ENCODE measurements at regions not wholly inside any gene's neighbourhood (a gene's known extent, or its start where the extent isn't known, plus 50 kb on each side); places are given as distances from the start of the nearest gene placed in this dataset.
A peak's percentile ranks its signal among the peaks of the same experiment; 100 is the strongest.

DNA sequence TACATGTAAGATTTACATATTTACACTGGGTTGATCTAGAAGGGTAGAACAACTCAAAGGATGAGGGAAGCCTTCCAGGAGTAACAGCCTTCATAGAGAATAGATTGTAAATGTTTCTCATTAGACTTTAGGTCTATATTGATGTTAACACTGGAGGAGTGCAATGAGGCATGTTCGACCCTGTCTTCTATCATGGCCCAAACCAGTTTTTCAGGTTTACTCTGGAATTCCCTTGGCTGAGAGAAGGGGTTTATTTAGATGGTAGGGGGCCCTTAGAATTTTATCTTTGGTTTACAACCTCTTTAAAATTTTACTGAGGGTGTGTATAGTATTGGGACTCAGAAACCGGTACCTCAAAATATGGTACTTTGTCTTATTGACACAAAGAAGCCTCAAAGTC is 634.9 kb upstream of the PIK3C3 start:
- Histone ChIP-seq H3K9me2 (replicated peaks; ENCODE audit: insufficient read depth, low read length) (no peaks in the 10 kb centered on the region), H3K9ac (ENCODE audit: low read length) (no peak overlapping the region), H3K27ac (ENCODE audit: low read length) (no peak overlapping the region)

DNA sequence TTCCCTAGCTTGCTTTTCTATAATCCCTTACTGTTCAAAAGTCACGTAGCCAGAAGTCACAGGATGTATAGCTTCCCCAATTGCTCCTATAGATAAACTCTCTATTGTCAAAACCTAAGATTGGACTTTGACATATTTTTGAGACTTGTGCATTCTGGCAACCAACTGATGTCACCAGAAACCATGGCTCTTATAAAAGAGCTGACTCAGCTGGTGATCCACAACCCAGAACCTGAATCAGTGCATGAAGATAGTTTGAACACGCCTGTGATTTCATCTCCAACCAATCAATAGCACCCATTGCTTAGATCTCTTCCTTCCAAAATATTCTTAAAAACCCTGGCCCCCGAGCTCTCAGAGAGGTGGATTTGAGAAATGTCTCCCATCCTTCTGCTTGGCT is 639.9 kb upstream of the PIK3C3 start:
- Histone ChIP-seq H3K9me3 (ENCODE audit: low read length) (no peaks in the 10 kb centered on the region; the same call in 1 of the 2 replicates), H3K4me2 (ENCODE audit: low read depth, low read length, poor library complexity, severe bottlenecking) (no peak overlapping the region), H2AFZ (ENCODE audit: low read length) (no peak overlapping the region), H3K9me2 (replicated peaks; ENCODE audit: insufficient read depth, low read length) (no peaks in the 10 kb centered on the region), H3K27me3 (ENCODE audit: low read length) (no peaks in the 10 kb centered on the region), H3K79me2 (ENCODE audit: low read length) (no peaks in the 10 kb centered on the region), H3K4me3 (ENCODE audit: low read length) (no peak overlapping the region), H3K27ac (ENCODE audit: low read length) (no peak overlapping the region), H3K36me3 (ENCODE audit: insufficient read depth, low read length) (no peaks in the 10 kb centered on the region), H3K9ac (ENCODE audit: low read length) (no peak overlapping the region), H3K4me1 (ENCODE audit: low read length) (peaks cover 11% of the 10 kb centered on the region), H4K20me1 (ENCODE audit: insufficient read depth, low read depth, low read length) (no peaks in the 10 kb centered on the region)
- DNase-seq = no peak

More for the DNA sequence above, 634.9 kb upstream of the PIK3C3 start:
- Histone ChIP-seq H3K4me3 (ENCODE audit: low read length) (no peak overlapping the region), H3K9me3 (ENCODE audit: low read length) (no peaks in the 10 kb centered on the region; the same call in 1 of the 2 replicates), H3K4me1 (ENCODE audit: low read length) (peaks cover 16% of the 10 kb centered on the region), H3K79me2 (ENCODE audit: low read length) (no peaks in the 10 kb centered on the region), H3K4me2 (ENCODE audit: low read depth, low read length, poor library complexity, severe bottlenecking) (no peak overlapping the region), H2AFZ (ENCODE audit: low read length) (no peak overlapping the region), H3K27me3 (ENCODE audit: low read length) (no peaks in the 10 kb centered on the region), H4K20me1 (ENCODE audit: insufficient read depth, low read depth, low read length) (no peaks in the 10 kb centered on the region), H3K36me3 (ENCODE audit: insufficient read depth, low read length) (no peaks in the 10 kb centered on the region)
- no peak for DNase-seq

DNA sequence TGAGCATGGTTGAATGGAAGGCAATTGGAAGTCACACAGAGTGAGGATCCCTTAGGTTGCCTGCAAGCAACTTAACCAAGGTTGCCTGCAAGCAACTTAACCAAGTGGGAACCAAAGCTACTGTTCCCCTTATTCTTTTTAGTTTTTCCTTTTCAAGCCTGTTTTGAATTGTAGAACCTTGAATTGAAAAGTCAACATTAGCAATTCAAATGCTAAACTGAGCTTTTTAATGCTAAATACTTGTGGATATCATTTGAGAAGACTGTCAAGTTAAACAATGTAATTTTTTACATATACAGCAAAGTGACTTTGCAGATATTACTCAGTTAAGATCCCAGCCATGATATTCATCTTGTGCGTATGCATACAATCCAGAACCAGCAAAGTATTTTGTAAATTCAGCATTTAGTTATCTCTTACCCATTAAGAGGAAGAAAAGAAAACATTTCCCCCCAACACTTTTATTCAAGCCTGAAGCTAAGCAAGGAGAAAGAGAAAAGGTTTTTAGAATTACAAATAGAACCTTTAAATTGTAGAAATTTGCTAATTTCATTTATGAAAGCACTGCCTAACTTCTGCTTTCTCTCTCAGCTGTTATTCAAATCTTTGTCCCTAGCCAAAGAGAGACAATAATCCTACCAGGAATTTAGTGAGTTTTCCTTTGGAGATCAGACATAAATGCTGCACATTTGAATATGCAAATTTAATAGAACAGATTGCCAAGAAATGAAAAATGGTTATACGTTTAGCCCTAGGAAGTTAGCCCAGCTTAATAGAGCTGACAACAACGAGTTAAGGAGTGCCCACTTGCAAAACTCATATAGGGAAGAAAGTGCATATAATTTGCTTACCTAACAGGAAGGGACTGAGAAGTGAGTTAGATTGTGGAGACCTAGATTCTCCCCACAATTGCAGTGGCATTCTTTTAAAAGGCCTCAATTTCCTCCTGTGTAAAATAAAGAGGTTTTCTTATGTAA is 643.2 kb upstream of the PIK3C3 start:
- peaks cover 30% of the 10 kb centered on the region for H3K4me1 ChIP-seq (ENCODE audit: low read length)
- peak overlapping the region; percentile 42; the same call in 1 of the 2 replicates for H2AFZ ChIP-seq (ENCODE audit: low read length)
- no peaks in the 10 kb centered on the region for H3K36me3 ChIP-seq (ENCODE audit: insufficient read depth, low read length)
- H3K4me2 ChIP-seq (ENCODE audit: low read depth, low read length, poor library complexity, severe bottlenecking) = peak overlapping the region; percentile 4
- H3K9me3 ChIP-seq (ENCODE audit: low read length) = no peaks in the 10 kb centered on the region; the same call in 1 of the 2 replicates
- H3K9ac ChIP-seq (ENCODE audit: low read length) = no peak overlapping the region
- peak overlapping the region; percentile 40; the same call in 1 of the 2 replicates for H3K27ac ChIP-seq (ENCODE audit: low read length)
- no peaks in the 10 kb centered on the region for H3K79me2 ChIP-seq (ENCODE audit: low read length)
- no peaks in the 10 kb centered on the region for H3K27me3 ChIP-seq (ENCODE audit: low read length)
- no peaks in the 10 kb centered on the region for H4K20me1 ChIP-seq (ENCODE audit: insufficient read depth, low read depth, low read length)
- no peaks in the 10 kb centered on the region for H3K9me2 ChIP-seq (replicated peaks; ENCODE audit: insufficient read depth, low read length)
- DNase-seq = no peak
- no peak overlapping the region for H3K4me3 ChIP-seq (ENCODE audit: low read length)

DNA sequence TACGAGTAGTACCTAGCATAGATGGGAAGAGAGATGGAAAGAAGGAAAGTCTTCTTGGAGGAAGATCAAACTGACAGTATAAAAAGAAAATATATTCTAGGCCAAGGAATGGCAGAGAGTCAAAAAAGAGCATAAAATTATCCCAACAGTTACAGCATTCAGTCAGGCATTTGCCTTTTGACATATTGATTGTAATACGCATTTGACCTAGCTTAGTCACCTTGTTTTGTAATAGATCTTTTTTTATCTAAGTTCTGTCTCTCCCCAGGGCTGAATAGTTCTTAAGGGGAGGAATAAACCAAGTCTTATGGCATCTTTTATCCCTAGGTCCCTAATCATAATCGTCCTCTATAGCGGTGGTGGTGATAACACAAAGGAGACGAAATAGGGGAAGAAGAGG is 657.3 kb upstream of the PIK3C3 start:
- Histone ChIP-seq H3K36me3 (ENCODE audit: insufficient read depth, low read length) (no peaks in the 10 kb centered on the region), H3K27me3 (ENCODE audit: low read length) (no peaks in the 10 kb centered on the region), H4K20me1 (ENCODE audit: insufficient read depth, low read depth, low read length) (no peaks in the 10 kb centered on the region), H3K9ac (ENCODE audit: low read length) (no peak overlapping the region), H3K4me1 (ENCODE audit: low read length) (no peaks in the 10 kb centered on the region), H3K9me2 (replicated peaks; ENCODE audit: insufficient read depth, low read length) (no peaks in the 10 kb centered on the region), H3K79me2 (ENCODE audit: low read length) (no peaks in the 10 kb centered on the region), H3K27ac (ENCODE audit: low read length) (no peak overlapping the region), H3K9me3 (ENCODE audit: low read length) (no peaks in the 10 kb centered on the region), H2AFZ (ENCODE audit: low read length) (no peak overlapping the region), H3K4me2 (ENCODE audit: low read depth, low read length, poor library complexity, severe bottlenecking) (no peak overlapping the region), H3K4me3 (ENCODE audit: low read length) (no peak overlapping the region)
- no peak for DNase-seq

DNA sequence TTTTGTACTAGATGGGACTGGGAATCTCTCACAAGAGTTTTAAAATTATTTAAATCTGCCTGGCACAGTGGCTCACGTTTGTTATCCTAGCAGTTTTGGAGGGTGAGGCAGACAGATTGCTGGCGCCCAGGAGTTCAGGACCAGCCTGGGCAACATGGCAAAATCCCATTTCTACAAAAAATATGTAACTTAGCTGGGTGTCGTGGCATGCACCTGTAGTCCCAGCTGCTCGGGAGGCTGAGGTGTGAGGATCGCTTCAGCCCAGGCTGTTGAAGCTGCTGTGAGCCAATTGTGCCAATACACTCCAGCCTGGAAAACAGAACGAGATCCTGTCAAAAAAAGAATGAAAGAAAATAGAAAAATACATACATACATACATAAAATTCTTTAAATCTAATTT is 685.7 kb upstream of the PIK3C3 start:
- Histone ChIP-seq H3K9me3 (ENCODE audit: low read length) (no peaks in the 10 kb centered on the region), H3K4me1 (ENCODE audit: low read length) (no peaks in the 10 kb centered on the region), H2AFZ (ENCODE audit: low read length) (no peak overlapping the region), H3K79me2 (ENCODE audit: low read length) (no peaks in the 10 kb centered on the region), H3K4me2 (ENCODE audit: low read depth, low read length, poor library complexity, severe bottlenecking) (no peak overlapping the region), H3K9ac (ENCODE audit: low read length) (no peak overlapping the region), H3K27me3 (ENCODE audit: low read length) (no peaks in the 10 kb centered on the region), H3K36me3 (ENCODE audit: insufficient read depth, low read length) (no peaks in the 10 kb centered on the region), H3K4me3 (ENCODE audit: low read length) (no peak overlapping the region), H4K20me1 (ENCODE audit: insufficient read depth, low read depth, low read length) (no peaks in the 10 kb centered on the region), H3K27ac (ENCODE audit: low read length) (no peak overlapping the region), H3K9me2 (replicated peaks; ENCODE audit: insufficient read depth, low read length) (no peaks in the 10 kb centered on the region)
- no peak for DNase-seq

DNA sequence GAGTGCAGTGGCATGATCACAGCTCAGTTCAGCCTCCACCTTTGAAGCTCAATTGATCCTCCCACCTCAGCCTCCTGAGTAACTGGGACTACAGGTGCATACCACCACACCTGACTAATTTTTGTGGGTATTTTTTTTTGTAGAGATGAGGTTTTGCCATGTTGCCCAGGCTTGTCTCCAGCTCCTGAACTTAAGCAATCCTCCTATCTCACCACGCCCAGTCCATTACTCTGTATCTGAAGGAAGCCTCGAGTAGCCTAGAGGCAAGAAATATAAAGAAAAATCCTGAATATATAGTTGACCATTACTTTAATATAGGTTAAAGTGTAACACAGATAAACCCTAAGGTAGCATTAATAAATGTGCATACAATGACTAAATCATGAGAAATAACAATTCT is 686.8 kb upstream of the PIK3C3 start:
- H2AFZ ChIP-seq (ENCODE audit: low read length) = no peak overlapping the region

DNA sequence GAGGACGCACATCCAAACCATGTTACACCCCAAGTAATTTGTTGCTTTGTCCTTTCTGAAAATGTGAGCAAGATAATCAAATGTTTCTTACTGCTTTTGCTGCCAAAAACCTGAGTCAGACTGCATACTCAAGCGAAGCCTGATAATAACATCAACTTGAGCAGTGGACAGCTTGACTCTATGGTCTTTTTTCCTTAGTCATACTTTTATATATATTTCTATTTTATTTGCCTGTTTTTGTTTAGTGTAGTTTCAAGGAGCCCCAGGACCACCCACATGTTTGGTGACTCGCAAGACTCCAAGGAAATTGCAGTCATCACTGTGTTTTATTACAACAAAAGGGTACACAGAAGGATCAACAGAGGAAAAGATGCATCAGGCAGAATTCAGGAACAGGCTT is 688.4 kb upstream of the PIK3C3 start:
- Histone ChIP-seq H3K9ac (ENCODE audit: low read length) (no peak overlapping the region), H2AFZ (ENCODE audit: low read length) (0 out of 2 replicates have a peak overlapping the region, but pooled peaks have one; percentile 24), H3K27ac (ENCODE audit: low read length) (no peak overlapping the region), H3K4me1 (ENCODE audit: low read length) (no peaks in the 10 kb centered on the region), H3K9me2 (replicated peaks; ENCODE audit: insufficient read depth, low read length) (no peaks in the 10 kb centered on the region), H3K9me3 (ENCODE audit: low read length) (no peaks in the 10 kb centered on the region), H3K79me2 (ENCODE audit: low read length) (no peaks in the 10 kb centered on the region), H3K27me3 (ENCODE audit: low read length) (no peaks in the 10 kb centered on the region), H3K36me3 (ENCODE audit: insufficient read depth, low read length) (no peaks in the 10 kb centered on the region), H4K20me1 (ENCODE audit: insufficient read depth, low read depth, low read length) (no peaks in the 10 kb centered on the region), H3K4me3 (ENCODE audit: low read length) (no peak overlapping the region), H3K4me2 (ENCODE audit: low read depth, low read length, poor library complexity, severe bottlenecking) (no peak overlapping the region)
- no peak for DNase-seq

More for the DNA sequence above, 686.8 kb upstream of the PIK3C3 start:
- Histone ChIP-seq H3K4me1 (ENCODE audit: low read length) (no peaks in the 10 kb centered on the region), H3K27ac (ENCODE audit: low read length) (no peak overlapping the region), H3K9ac (ENCODE audit: low read length) (no peak overlapping the region), H3K4me2 (ENCODE audit: low read depth, low read length, poor library complexity, severe bottlenecking) (no peak overlapping the region), H3K9me3 (ENCODE audit: low read length) (no peaks in the 10 kb centered on the region), H3K4me3 (ENCODE audit: low read length) (no peak overlapping the region), H3K9me2 (replicated peaks; ENCODE audit: insufficient read depth, low read length) (no peaks in the 10 kb centered on the region), H4K20me1 (ENCODE audit: insufficient read depth, low read depth, low read length) (no peaks in the 10 kb centered on the region), H3K27me3 (ENCODE audit: low read length) (no peaks in the 10 kb centered on the region), H3K36me3 (ENCODE audit: insufficient read depth, low read length) (no peaks in the 10 kb centered on the region), H3K79me2 (ENCODE audit: low read length) (no peaks in the 10 kb centered on the region)
- DNase-seq = no peak

DNA sequence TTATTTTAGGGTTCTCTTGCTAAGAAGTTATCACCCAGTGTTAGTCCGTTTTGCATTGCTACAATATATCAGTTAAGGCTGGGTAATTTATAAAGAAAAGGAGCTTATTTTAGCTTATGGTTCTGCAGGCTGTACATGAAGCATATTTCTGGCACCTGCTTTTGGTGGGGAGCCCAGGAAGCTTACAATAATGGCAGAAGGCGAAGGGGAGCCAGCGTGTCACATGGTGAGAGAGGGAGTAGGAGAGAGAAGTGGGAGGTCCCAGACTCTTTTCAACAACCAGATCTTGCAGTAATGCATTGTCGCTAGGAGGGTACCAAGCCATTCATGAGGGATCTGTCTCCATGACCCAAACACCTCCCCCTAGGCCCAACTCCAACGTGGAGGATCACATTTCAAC is 688.8 kb upstream of the PIK3C3 start:
- DNase-seq = no peak
- Histone ChIP-seq H3K4me1 (ENCODE audit: low read length) (no peaks in the 10 kb centered on the region), H2AFZ (ENCODE audit: low read length) (no peak overlapping the region), H3K9ac (ENCODE audit: low read length) (no peak overlapping the region), H3K36me3 (ENCODE audit: insufficient read depth, low read length) (no peaks in the 10 kb centered on the region), H3K4me2 (ENCODE audit: low read depth, low read length, poor library complexity, severe bottlenecking) (no peak overlapping the region), H3K79me2 (ENCODE audit: low read length) (no peaks in the 10 kb centered on the region), H3K27ac (ENCODE audit: low read length) (no peak overlapping the region), H3K27me3 (ENCODE audit: low read length) (no peaks in the 10 kb centered on the region), H4K20me1 (ENCODE audit: insufficient read depth, low read depth, low read length) (no peaks in the 10 kb centered on the region), H3K9me3 (ENCODE audit: low read length) (no peaks in the 10 kb centered on the region), H3K9me2 (replicated peaks; ENCODE audit: insufficient read depth, low read length) (no peaks in the 10 kb centered on the region), H3K4me3 (ENCODE audit: low read length) (no peak overlapping the region)

Data from Karpas-422 (cell line).